ENCODE measurements at regions not wholly inside any gene's neighbourhood (a gene's known extent, or its start where the extent isn't known, plus 50 kb on each side); places are given as distances from the start of the nearest gene placed in this dataset.
"Not testable (repeated sequence)": the region's sequence is repeated elsewhere in the genome, so short reads cannot be mapped to it uniquely, and the experiment has no call there.

- peak; percentile 1 for DNase-seq
Observed at GRCh38 chr22:22745225-22746060, 101.0 kb downstream of the GGTLC2 start.

GRCh38 chr22:22746061-22746962, 101.9 kb downstream of the GGTLC2 start:
- DNase-seq, result no peak

- no peak for DNase-seq
Observed at GRCh38 chr22:22746963-22747933, 102.8 kb downstream of the GGTLC2 start.

- no peak for DNase-seq
Observed at GRCh38 chr22:22748297-22748743, 103.9 kb downstream of the GGTLC2 start.

GRCh38 chr22:22748756-22749155, 104.3 kb downstream of the GGTLC2 start:
- no peak for DNase-seq

- DNase-seq, result no peak
Observed at GRCh38 chr22:22749167-22749758, 104.8 kb downstream of the GGTLC2 start.

GRCh38 chr22:22750335-22751042, 106.1 kb downstream of the GGTLC2 start:
- DNase-seq, result no peak

- DNase-seq, result no peak
Observed at GRCh38 chr22:22751043-22751603, 106.7 kb downstream of the GGTLC2 start.

- no peak for DNase-seq
Observed at GRCh38 chr22:22752199-22752555, 107.8 kb downstream of the GGTLC2 start.

- DNase-seq, result no peak
Observed at GRCh38 chr22:22752556-22753477, 108.4 kb downstream of the GGTLC2 start.

GRCh38 chr22:22753526-22754267, 109.3 kb downstream of the GGTLC2 start:
- DNase-seq, result peak; percentile 12

GRCh38 chr22:22754268-22754657, 109.8 kb downstream of the GGTLC2 start:
- no peak for DNase-seq

GRCh38 chr22:22754961-22755777, 110.8 kb downstream of the GGTLC2 start:
- DNase-seq, result no peak

- DNase-seq, result no peak
Observed at GRCh38 chr22:22755778-22756100, 111.3 kb downstream of the GGTLC2 start.

GRCh38 chr22:22756109-22756508, 111.7 kb downstream of the GGTLC2 start:
- DNase-seq, result no peak

GRCh38 chr22:22756551-22757201, 112.3 kb downstream of the GGTLC2 start:
- DNase-seq, result not testable (repeated sequence)

GRCh38 chr22:22758101-22758807, 113.8 kb downstream of the GGTLC2 start:
- DNase-seq, result not testable (repeated sequence)

Data from NCI-H2107 (cell line).